ENCODE measurements at regions not wholly inside any gene's neighbourhood (a gene's known extent, or its start where the extent isn't known, plus 50 kb on each side); places are given as distances from the start of the nearest gene placed in this dataset.

DNA sequence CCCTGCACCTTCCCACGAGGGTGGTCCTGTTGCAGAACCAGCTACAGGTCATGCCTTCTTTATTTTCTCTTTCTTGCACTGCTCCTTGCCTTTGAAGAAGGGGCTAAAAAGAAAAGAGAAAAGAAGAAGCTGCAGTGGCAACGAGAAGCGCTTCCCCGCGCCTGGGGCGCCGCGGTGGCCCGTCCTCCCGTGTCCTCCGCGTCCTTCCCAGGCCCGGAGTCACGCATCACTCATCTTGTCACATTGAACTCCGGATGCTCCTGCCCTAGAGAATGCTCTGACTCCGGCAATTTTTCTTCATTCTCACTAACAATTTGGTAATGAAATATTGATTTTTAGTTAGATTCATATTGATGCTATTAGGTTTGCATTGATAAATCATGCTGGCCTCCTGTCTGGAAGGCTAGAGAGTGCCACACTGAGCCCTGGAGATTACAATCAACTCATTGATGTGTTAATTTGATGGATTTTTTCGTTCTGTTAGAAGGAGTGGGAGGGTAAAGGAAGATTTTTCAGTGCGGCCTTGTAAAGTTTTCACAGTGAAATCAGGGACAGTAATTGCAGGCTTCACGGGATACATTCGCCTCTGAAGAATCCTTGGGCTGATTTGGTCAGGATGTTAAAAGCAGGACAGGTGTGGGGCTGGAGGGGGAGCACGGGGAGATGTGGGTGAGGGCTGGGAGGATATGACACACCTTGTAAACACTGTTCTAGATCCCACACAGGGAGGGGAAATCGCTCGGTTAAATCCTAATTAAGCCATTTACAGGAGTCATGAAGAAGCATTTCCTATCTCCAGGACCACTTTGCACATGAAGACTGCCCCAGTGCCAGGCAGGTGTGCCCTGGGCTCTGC, 349.3 kb downstream of the ZNF516 start:
- DNase-seq = no peak
- TF ChIP-seq EZH2phosphoT487 (IDR thresholded peaks at IDR 0.05; ENCODE audit: low read length) (no peak), EZH2 (optimal IDR thresholded peaks at IDR 0.05; ENCODE audit: low read depth, low read length) (no peak)
- TF ChIP-seq, protein P1, sequence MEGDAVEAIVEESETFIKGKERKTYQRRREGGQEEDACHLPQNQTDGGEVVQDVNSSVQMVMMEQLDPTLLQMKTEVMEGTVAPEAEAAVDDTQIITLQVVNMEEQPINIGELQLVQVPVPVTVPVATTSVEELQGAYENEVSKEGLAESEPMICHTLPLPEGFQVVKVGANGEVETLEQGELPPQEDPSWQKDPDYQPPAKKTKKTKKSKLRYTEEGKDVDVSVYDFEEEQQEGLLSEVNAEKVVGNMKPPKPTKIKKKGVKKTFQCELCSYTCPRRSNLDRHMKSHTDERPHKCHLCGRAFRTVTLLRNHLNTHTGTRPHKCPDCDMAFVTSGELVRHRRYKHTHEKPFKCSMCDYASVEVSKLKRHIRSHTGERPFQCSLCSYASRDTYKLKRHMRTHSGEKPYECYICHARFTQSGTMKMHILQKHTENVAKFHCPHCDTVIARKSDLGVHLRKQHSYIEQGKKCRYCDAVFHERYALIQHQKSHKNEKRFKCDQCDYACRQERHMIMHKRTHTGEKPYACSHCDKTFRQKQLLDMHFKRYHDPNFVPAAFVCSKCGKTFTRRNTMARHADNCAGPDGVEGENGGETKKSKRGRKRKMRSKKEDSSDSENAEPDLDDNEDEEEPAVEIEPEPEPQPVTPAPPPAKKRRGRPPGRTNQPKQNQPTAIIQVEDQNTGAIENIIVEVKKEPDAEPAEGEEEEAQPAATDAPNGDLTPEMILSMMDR (IDR thresholded peaks at IDR 0.05; ENCODE audit: low read length) = no peak

DNA sequence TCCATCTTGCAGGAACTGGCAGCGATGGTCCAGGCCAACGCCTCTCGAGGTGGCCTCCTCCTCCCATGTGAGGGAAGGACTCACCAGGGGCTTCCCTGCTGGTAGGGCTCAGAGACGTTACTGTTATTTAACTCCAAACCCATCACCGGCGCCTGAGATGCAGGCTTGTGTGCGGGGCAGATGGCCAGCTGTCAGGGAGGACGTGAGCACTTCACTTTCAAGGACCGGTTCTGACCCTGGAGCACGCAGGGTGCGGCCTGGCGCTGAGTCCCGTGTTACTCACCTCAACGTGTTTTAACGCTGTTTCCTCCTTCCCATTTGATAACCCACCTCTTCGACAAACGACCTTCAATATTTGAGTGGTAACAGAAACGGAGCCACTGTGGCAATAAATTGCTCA, 350.2 kb downstream of the ZNF516 start:
- TF ChIP-seq EZH2phosphoT487 (IDR thresholded peaks at IDR 0.05; ENCODE audit: low read length) (no peak), EZH2 (optimal IDR thresholded peaks at IDR 0.05; ENCODE audit: low read depth, low read length) (no peak)
- TF ChIP-seq, protein P1 (IDR thresholded peaks at IDR 0.05; ENCODE audit: low read length) = no peak
- DNase-seq = no peak
- no peak overlapping the region for H3K27ac ChIP-seq (ENCODE audit: low read length)
- H3K27me3 ChIP-seq (replicated peaks; ENCODE audit: insufficient read depth, low read length) = no peaks in the 10 kb centered on the region
- H2AFZ ChIP-seq (ENCODE audit: low read length) = no peak overlapping the region
- no peaks in the 10 kb centered on the region for H3K36me3 ChIP-seq (replicated peaks; ENCODE audit: insufficient read depth, low read length)
- H3K9me3 ChIP-seq (replicated peaks; ENCODE audit: insufficient read depth, low read length) = no peaks in the 10 kb centered on the region
- no peaks in the 10 kb centered on the region for H3K79me2 ChIP-seq (ENCODE audit: low read length)
- H4K20me1 ChIP-seq (ENCODE audit: insufficient read depth, low read length) = no peaks in the 10 kb centered on the region
- H3K9ac ChIP-seq (ENCODE audit: low read length) = no peak overlapping the region
- H3K4me2 ChIP-seq (ENCODE audit: low read depth, low read length) = no peak overlapping the region
- no peaks in the 10 kb centered on the region for H3K4me1 ChIP-seq (ENCODE audit: low read length)
- H3F3A ChIP-seq (ENCODE audit: insufficient read depth, low read length) = no peaks in the 10 kb centered on the region
- no peaks in the 10 kb centered on the region for H3K9me2 ChIP-seq (replicated peaks; ENCODE audit: insufficient read depth, low read length)
- H3K4me3 ChIP-seq (ENCODE audit: low read length) = no peak overlapping the region

More for the DNA sequence above, 349.3 kb downstream of the ZNF516 start:
- Histone ChIP-seq H3K4me2 (ENCODE audit: low read depth, low read length) (no peak overlapping the region), H3K9ac (ENCODE audit: low read length) (no peak overlapping the region), H3K79me2 (ENCODE audit: low read length) (no peaks in the 10 kb centered on the region), H2AFZ (ENCODE audit: low read length) (no peak overlapping the region), H3K27ac (ENCODE audit: low read length) (no peak overlapping the region), H3K9me2 (replicated peaks; ENCODE audit: insufficient read depth, low read length) (no peaks in the 10 kb centered on the region), H3F3A (ENCODE audit: insufficient read depth, low read length) (no peaks in the 10 kb centered on the region), H3K27me3 (replicated peaks; ENCODE audit: insufficient read depth, low read length) (no peaks in the 10 kb centered on the region), H3K36me3 (replicated peaks; ENCODE audit: insufficient read depth, low read length) (no peaks in the 10 kb centered on the region), H3K4me1 (ENCODE audit: low read length) (no peaks in the 10 kb centered on the region), H3K4me3 (ENCODE audit: low read length) (no peak overlapping the region), H3K9me3 (replicated peaks; ENCODE audit: insufficient read depth, low read length) (no peaks in the 10 kb centered on the region), H4K20me1 (ENCODE audit: insufficient read depth, low read length) (no peaks in the 10 kb centered on the region)

DNA sequence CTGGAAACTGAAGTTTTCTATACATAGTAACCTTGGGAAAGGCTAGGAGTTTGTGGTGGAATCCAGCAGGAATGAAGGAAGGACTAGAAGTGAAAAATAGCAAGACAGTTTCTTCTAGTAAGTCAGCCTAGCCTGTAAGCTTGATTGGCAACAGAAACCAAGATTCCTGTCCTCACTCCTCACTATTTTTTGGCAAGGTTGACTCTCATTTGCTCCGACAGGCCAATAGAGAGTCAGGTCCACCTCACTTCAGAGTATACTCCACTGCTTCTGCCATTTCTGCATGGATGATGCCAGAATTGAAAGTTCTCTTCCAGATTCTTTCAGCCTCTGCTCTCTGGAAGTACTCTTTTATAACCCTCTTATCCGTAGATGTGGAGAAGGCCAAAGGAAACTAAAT, 352.4 kb downstream of the ZNF516 start:
- Histone ChIP-seq H3K9ac (ENCODE audit: low read length) (no peak overlapping the region), H3K4me1 (ENCODE audit: low read length) (no peaks in the 10 kb centered on the region), H4K20me1 (ENCODE audit: insufficient read depth, low read length) (no peaks in the 10 kb centered on the region), H3K27me3 (replicated peaks; ENCODE audit: insufficient read depth, low read length) (no peaks in the 10 kb centered on the region), H3K27ac (ENCODE audit: low read length) (no peak overlapping the region), H3K36me3 (replicated peaks; ENCODE audit: insufficient read depth, low read length) (no peaks in the 10 kb centered on the region), H3K79me2 (ENCODE audit: low read length) (no peaks in the 10 kb centered on the region), H3K4me2 (ENCODE audit: low read depth, low read length) (no peak overlapping the region), H3K9me2 (replicated peaks; ENCODE audit: insufficient read depth, low read length) (no peaks in the 10 kb centered on the region), H3K4me3 (ENCODE audit: low read length) (no peak overlapping the region), H2AFZ (ENCODE audit: low read length) (no peak overlapping the region), H3F3A (ENCODE audit: insufficient read depth, low read length) (no peaks in the 10 kb centered on the region), H3K9me3 (replicated peaks; ENCODE audit: insufficient read depth, low read length) (no peaks in the 10 kb centered on the region)
- DNase-seq = no peak
- TF ChIP-seq EZH2 (optimal IDR thresholded peaks at IDR 0.05; ENCODE audit: low read depth, low read length) (no peak), EZH2phosphoT487 (IDR thresholded peaks at IDR 0.05; ENCODE audit: low read length) (no peak)
- TF ChIP-seq, protein P1 (IDR thresholded peaks at IDR 0.05; ENCODE audit: low read length) = no peak
